Suprapubic skin (tissue), 4 donors: ENCODE measurements at regions not wholly inside any gene's neighbourhood (a gene's known extent, or its start where the extent isn't known, plus 50 kb on each side); places are given as distances from the start of the nearest gene placed in this dataset.

ENCODE experiments used
- CTCF ChIP-seq, 2 donors: fragments of 200-600 bp in 1 of 2; fragments of 450-650 bp in 1 of 2; sonication (generic) in 1 of 2; IDR thresholded peaks; one replicate each; pipeline ENCODE4 v1.5.1; 2016 to 2019; ENCODE audit warnings: antibody characterized with exemption in 2 of 2, mild to moderate bottlenecking in 1 of 2, moderate library complexity in 1 of 2
- EP300 ChIP-seq: sonication (generic); formaldehyde crosslinking; IDR thresholded peaks from one replicate; pipeline ENCODE4 v1.6.1; 2017; ENCODE audit warnings: antibody characterized with exemption
- POLR2A ChIP-seq, 2 donors: fragments of 450-650 bp; IDR thresholded peaks; one replicate each; pipeline ENCODE4 v1.6.1; 2017; ENCODE audit warnings: antibody characterized with exemption in 2 of 2, mild to moderate bottlenecking in 2 of 2, moderate library complexity in 2 of 2
- POLR2AphosphoS5 ChIP-seq, 3 donors: sonication (generic); formaldehyde crosslinking; IDR thresholded peaks; one replicate each; pipeline ENCODE4 v1.6.1; 2017; ENCODE audit warnings: antibody characterized with exemption in 3 of 3

DNA sequence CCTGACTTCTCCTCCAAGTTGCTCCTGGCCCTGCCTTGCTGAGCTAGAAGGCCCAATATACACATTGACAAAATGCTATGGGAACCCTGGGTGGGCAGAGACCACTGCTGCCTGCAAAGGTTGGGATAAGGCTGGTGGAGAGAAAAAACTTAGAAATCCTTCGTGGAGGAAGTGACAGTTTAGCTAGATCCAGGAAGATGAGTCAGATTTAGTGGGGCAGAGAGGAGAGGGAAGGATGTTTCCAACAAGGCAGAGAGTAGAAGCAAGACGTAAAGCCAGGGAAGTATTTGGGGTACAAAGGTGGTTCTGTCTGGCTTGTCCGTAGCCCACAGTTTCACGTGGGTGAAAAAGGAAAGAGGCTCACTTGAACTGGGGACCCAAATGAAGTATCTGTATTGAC lies 69.0 kb upstream of the CLMN start:
- TF ChIP-seq POLR2A (IDR thresholded peaks at IDR 0.05) (no peak), CTCF (IDR thresholded peaks at IDR 0.05) (no peak), POLR2AphosphoS5 (IDR thresholded peaks at IDR 0.05) (no peak), EP300 (no peak)
